BLaER1 treated with 17β-estradiol and CSF1 and Interleukin-3, amounts not matched to agents 10 nM and 100 nM (cell line): ENCODE measurements at regions not wholly inside any gene's neighbourhood (a gene's known extent, or its start where the extent isn't known, plus 50 kb on each side); places are given as distances from the start of the nearest gene placed in this dataset.

Source experiments
- H3K27ac ChIP-seq, 11 experiments: shearing (Covaris generic); formaldehyde crosslinking; 2 replicates each; pipeline ENCODE4 v1.8.1; 2022
- H3K27me3 ChIP-seq, 11 experiments: shearing (Covaris generic); formaldehyde crosslinking; 2 replicates each; pipeline ENCODE4 v1.8.1; 2022
- H3K36me3 ChIP-seq, 11 experiments: shearing (Covaris generic); formaldehyde crosslinking; 2 replicates each; pipeline ENCODE4 v1.8.1; 2022
- H3K4me1 ChIP-seq, 10 experiments: shearing (Covaris generic); formaldehyde crosslinking; 2 replicates each; pipeline ENCODE4 v1.8.1; 2022
- H3K4me2 ChIP-seq, 11 experiments: shearing (Covaris generic); formaldehyde crosslinking; 2 replicates each; pipeline ENCODE4 v1.8.1; 2022
- H3K4me3 ChIP-seq, 10 experiments: shearing (Covaris generic); formaldehyde crosslinking; 2 replicates each; pipeline ENCODE4 v1.8.1; 2022
- H3K9ac ChIP-seq, 11 experiments: shearing (Covaris generic); formaldehyde crosslinking; 2 replicates each; pipeline ENCODE4 v1.8.1; 2022
- H3K9me3 ChIP-seq, 11 experiments: shearing (Covaris generic); formaldehyde crosslinking; replicated peaks in 1 of 11; 2 replicates each; pipeline ENCODE4 v1.8.1; 2022
- H4K20me1 ChIP-seq, 11 experiments: shearing (Covaris generic); formaldehyde crosslinking; 2 replicates each; pipeline ENCODE4 v1.8.1; 2022
- Cebpa-rat ChIP-seq, 11 experiments: shearing (Covaris generic); IDR thresholded peaks; 2 replicates each; pipeline ENCODE4 v1.8.1; 2022

GRCh38 chr11:98967005-98967404 is 53.7 kb upstream of the CNTN5 start:
- Histone ChIP-seq H3K9me3 (no peaks in the 10 kb centered on the region), H3K27me3 (no peaks in the 10 kb centered on the region), H3K4me1 (no peaks in the 10 kb centered on the region), H3K27ac (no peak overlapping the region), H3K4me2 (no peak overlapping the region), H3K36me3 (no peaks in the 10 kb centered on the region), H3K4me3 (no peak overlapping the region), H4K20me1 (no peaks in the 10 kb centered on the region), H3K9ac (no peak overlapping the region)
- TF ChIP-seq Cebpa-rat (IDR thresholded peaks at IDR 0.05), result no peak
